Right lobe of liver (tissue), 4 donors: ENCODE measurements at regions not wholly inside any gene's neighbourhood (a gene's known extent, or its start where the extent isn't known, plus 50 kb on each side); places are given as distances from the start of the nearest gene placed in this dataset.

Source experiments
- POLR2A ChIP-seq: fragments of 450-650 bp; IDR thresholded peaks from one replicate; pipeline ENCODE4 v1.6.1; 2017; ENCODE audit warnings: antibody characterized with exemption, mild to moderate bottlenecking
- TF ChIP-seq, protein P1 (sequence below), 4 donors: fragments of 200-600 bp in 3 of 4; fragments of 450-650 bp in 1 of 4; IDR thresholded peaks; one replicate each; pipeline versions ENCODE4 v1.5.1 to v1.8.0; 2016 to 2022; ENCODE audit warnings: antibody characterized with exemption in 4 of 4, mild to moderate bottlenecking in 2 of 4
- donor health status: DM: no; HTN: no; CAD: no.
- donor health status: DM: no; HTN: no; CAD: no.
- donor health status: DM: no; HTN: yes; CAD: no.

DNA sequence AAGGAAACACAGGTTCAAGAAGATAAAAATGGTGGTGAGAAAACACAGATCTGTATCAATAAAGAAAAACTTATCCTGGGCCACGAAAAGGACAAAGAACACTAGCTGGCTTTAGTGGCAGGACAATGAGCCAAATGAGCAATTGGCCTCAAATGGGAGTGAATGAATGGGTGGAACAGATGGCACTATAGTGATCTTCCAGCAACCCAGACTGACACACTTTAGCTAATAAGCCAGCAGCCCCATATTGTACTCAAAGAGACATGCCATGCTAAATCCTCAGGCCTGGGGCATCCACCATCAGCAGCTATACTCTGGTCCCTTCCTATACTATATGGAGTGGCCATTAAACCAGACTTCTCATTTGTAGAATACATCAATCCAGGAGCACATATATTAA, 60.0 kb upstream of the GADL1 start:
- TF ChIP-seq POLR2A, result no peak
- TF ChIP-seq, protein P1, sequence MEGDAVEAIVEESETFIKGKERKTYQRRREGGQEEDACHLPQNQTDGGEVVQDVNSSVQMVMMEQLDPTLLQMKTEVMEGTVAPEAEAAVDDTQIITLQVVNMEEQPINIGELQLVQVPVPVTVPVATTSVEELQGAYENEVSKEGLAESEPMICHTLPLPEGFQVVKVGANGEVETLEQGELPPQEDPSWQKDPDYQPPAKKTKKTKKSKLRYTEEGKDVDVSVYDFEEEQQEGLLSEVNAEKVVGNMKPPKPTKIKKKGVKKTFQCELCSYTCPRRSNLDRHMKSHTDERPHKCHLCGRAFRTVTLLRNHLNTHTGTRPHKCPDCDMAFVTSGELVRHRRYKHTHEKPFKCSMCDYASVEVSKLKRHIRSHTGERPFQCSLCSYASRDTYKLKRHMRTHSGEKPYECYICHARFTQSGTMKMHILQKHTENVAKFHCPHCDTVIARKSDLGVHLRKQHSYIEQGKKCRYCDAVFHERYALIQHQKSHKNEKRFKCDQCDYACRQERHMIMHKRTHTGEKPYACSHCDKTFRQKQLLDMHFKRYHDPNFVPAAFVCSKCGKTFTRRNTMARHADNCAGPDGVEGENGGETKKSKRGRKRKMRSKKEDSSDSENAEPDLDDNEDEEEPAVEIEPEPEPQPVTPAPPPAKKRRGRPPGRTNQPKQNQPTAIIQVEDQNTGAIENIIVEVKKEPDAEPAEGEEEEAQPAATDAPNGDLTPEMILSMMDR (IDR thresholded peaks at IDR 0.05), result no peak
